ENCODE measurements at regions not wholly inside any gene's neighbourhood (a gene's known extent, or its start where the extent isn't known, plus 50 kb on each side); places are given as distances from the start of the nearest gene placed in this dataset.

DNA sequence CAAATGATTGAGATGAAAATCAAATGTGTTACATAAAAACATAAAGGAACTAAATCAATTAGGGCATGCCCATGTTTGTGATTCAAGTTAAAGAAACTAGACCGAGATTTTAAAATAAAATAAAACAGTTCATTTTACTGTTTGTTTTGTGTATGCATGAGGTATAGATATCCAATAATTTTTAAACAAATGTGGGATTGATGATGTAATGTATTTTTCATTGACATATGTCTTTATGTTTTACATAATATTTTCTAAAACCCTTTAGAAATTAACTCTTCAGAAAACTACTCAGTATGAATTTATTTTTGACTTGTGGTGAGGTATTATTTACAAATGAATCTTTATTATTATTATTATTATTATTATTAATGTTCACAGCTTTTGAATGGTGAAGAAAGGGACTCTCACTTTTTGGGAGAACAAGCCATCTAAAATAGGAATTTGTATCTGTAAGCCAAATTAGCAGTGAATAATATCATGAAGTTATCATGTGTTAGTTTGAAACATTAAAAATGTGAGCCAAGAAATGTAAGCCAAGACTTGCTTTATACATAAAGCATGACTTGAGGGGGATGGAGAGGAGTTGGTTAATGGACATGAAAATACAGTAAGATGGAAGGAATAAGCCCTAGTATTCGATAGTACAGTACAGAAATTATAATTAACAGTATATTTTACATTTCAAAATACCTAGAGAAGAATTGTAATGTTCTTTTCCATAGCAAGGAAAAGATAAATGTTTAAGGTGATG is 355.0 kb downstream of the CDH10 start:
- H3K9me3 ChIP-seq (ENCODE audit: control insufficient read depth in 4 of 4, insufficient read depth in 3 of 4, low read length in 3 of 4) = no peaks in the 10 kb centered on the region
- no peak overlapping the region for H3K9ac ChIP-seq (ENCODE audit: insufficient read depth in 1 of 2, low read length in 2 of 2)
- no peaks in the 10 kb centered on the region for H3K36me3 ChIP-seq (ENCODE audit: control insufficient read depth in 4 of 4, insufficient read depth in 4 of 4, low read length in 4 of 4)
- no peaks in the 10 kb centered on the region for H3K27me3 ChIP-seq (ENCODE audit: control insufficient read depth in 3 of 3, insufficient read depth in 3 of 3, low read length in 2 of 3)
- ATAC-seq (ENCODE audit: insufficient read depth, low FRiP score) (no peak), DNase-seq (no peak)
- H3K27ac ChIP-seq (ENCODE audit: low read depth in 1 of 2, low read length in 1 of 2) = no peak overlapping the region
- 72 to 82% methylated on average over 2 of the region's 2 CpGs for WGBS, 2 donors
- no peak for TF ChIP-seq CTCF (IDR thresholded peaks at IDR 0.05; ENCODE audit: control extremely low read depth, extremely low read depth)
- H3K4me3 ChIP-seq = no peak overlapping the region
- H3K4me1 ChIP-seq (ENCODE audit: control insufficient read depth in 5 of 5, insufficient read depth in 5 of 5, low read length in 5 of 5) = no peaks in the 10 kb centered on the region

DNA sequence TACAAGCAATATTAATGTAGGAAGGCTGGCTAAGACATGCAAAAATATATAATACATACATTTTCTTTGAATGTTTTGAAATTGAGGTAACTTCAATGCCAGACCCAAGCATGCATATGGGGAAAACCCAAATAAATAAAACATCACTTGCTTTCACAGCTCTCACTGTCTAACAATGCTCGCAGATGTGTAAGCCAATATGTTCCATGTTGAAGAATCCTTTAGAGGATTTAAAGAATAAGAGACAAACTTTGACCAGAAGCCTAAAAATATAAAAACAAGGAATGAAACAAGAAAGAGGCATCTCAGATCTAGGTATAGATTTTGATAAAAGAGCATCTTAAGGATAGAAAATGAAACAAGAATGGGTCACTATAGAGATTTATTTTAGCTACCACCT is 354.2 kb downstream of the CDH10 start:
- Histone ChIP-seq H3K9ac (ENCODE audit: insufficient read depth in 1 of 2, low read length in 2 of 2) (no peak overlapping the region), H3K9me3 (ENCODE audit: control insufficient read depth in 4 of 4, insufficient read depth in 3 of 4, low read length in 3 of 4) (no peaks in the 10 kb centered on the region), H3K4me3 (no peak overlapping the region), H3K36me3 (ENCODE audit: control insufficient read depth in 4 of 4, insufficient read depth in 4 of 4, low read length in 4 of 4) (no peaks in the 10 kb centered on the region), H3K4me1 (ENCODE audit: control insufficient read depth in 5 of 5, insufficient read depth in 5 of 5, low read length in 5 of 5) (no peaks in the 10 kb centered on the region), H3K27me3 (ENCODE audit: control insufficient read depth in 3 of 3, insufficient read depth in 3 of 3, low read length in 2 of 3) (no peaks in the 10 kb centered on the region), H3K27ac (ENCODE audit: low read depth in 1 of 2, low read length in 1 of 2) (no peak overlapping the region)
- WGBS, 2 donors = 85 to 88% methylated on average over 1 of the region's 1 CpG
- no peak for ATAC-seq (ENCODE audit: insufficient read depth, low FRiP score)
- no peak for DNase-seq
- TF ChIP-seq CTCF (IDR thresholded peaks at IDR 0.05; ENCODE audit: control extremely low read depth, extremely low read depth) = no peak

- H3K27ac ChIP-seq (ENCODE audit: low read depth in 1 of 2, low read length in 1 of 2) = no peak overlapping the region
These were observed 352.9 kb downstream of the CDH10 start for GRCh38 chr5:24291916-24292315.

More at GRCh38 chr5:24291916-24292315, 352.9 kb downstream of the CDH10 start:
- Histone ChIP-seq H3K4me1 (ENCODE audit: control insufficient read depth in 5 of 5, insufficient read depth in 5 of 5, low read length in 5 of 5) (no peaks in the 10 kb centered on the region), H3K9me3 (ENCODE audit: control insufficient read depth in 4 of 4, insufficient read depth in 3 of 4, low read length in 3 of 4) (no peaks in the 10 kb centered on the region), H3K27me3 (ENCODE audit: control insufficient read depth in 3 of 3, insufficient read depth in 3 of 3, low read length in 2 of 3) (no peaks in the 10 kb centered on the region), H3K4me3 (no peak overlapping the region), H3K36me3 (ENCODE audit: control insufficient read depth in 4 of 4, insufficient read depth in 4 of 4, low read length in 4 of 4) (no peaks in the 10 kb centered on the region), H3K9ac (ENCODE audit: insufficient read depth in 1 of 2, low read length in 2 of 2) (no peak overlapping the region)
- no peak for TF ChIP-seq CTCF (IDR thresholded peaks at IDR 0.05; ENCODE audit: control extremely low read depth, extremely low read depth)
- ATAC-seq (ENCODE audit: insufficient read depth, low FRiP score) (no peak), DNase-seq (no peak)
- 76 to 86% methylated on average over 2 of the region's 2 CpGs for WGBS, 2 donors
